ENCODE measurements at regions not wholly inside any gene's neighbourhood (a gene's known extent, or its start where the extent isn't known, plus 50 kb on each side); places are given as distances from the start of the nearest gene placed in this dataset.

DNA sequence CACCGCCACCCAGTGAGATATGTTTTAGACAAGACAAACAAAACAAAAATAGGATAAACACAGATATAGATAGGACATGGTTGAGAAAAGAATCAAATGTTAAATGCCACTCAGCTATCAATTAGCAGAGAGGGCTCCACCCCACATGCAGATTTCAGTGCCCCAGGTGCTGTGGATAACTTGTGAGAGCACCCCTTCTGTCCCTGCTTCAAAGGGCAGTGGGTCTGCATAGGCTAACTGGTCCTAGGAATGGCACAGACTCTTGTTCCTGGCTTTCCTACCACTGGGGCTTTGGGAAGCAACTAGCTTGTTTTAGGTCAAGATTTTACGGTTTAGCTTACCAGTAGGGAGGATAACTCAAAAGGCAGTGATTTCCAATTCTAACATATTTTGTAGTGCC, 460.3 kb downstream of the TSHZ3 start:
- DNase-seq: no peak

DNA sequence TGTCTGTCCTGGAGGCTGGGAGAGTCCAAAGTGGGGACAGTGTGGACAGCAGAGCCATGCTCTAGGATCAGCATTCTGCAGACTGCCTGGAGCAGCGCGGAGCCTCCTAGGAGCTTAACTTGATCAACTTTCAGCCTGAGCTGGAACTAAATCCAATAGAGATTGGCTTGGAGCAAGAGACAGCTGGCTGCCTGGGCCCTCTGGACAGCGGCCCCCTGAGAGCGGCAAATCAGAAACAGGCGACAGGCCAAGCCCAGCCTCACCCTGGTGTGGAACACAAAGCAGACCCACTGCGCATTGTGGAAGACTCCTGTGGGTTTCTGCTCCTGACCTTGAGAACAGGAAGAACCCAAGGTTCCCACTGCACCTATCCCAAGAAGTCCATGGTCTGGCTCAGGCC, 462.2 kb downstream of the TSHZ3 start:
- DNase-seq: no peak

DNA sequence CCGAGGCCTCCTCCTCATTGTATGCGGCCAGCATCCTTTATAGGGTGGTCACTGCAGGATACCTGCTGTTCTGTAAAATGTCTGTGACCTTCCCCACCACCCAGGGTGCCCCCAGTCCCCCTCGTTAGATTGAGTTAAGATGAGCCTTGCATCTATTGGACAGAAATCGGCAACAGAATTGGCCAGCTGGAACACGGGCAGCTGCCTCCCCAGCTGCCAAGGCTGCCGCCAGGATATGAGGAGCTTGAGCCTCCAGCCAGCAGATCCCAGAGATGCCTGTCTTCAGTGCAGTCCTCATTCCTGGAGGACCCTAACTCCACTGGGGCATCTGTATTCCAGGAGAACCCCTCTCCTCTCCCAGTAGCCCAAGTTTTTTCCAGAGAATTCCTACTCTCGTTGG, 463.0 kb downstream of the TSHZ3 start:
- DNase-seq: no peak

- DNase-seq: no peak
These were observed 465.0 kb downstream of the TSHZ3 start for GRCh38 chr19:30884146-30884812.

- DNase-seq: no peak
These were observed 466.2 kb downstream of the TSHZ3 start for GRCh38 chr19:30883071-30883470.

DNA sequence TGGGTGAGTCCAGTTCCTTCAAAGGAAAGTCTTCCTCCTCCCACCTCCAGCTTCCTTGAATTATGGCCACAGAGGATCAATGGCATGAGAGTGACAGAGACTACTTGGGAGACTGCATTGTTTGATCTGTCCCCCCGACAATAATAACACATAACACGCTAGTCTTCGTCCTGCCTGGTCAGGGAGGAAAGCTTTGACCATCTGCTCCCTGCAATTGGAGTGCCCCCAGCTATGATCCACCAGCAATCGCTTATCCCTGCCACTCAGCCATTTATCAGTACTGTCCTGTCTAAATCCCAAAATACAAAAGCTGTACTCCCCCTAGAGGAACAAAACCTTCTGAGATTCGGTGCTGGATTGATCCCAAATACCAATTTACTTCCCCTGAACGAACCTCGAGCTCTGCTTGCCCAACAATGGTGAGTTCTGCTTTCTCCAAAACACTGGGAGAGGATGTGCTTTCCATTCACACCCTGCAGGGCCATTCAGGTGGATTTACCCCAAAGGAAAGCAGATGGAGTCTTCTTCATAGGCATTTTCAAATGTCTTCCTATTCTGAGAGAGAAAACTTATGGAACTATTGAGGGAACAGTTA, 466.7 kb downstream of the TSHZ3 start:
- DNase-seq: no peak

DNA sequence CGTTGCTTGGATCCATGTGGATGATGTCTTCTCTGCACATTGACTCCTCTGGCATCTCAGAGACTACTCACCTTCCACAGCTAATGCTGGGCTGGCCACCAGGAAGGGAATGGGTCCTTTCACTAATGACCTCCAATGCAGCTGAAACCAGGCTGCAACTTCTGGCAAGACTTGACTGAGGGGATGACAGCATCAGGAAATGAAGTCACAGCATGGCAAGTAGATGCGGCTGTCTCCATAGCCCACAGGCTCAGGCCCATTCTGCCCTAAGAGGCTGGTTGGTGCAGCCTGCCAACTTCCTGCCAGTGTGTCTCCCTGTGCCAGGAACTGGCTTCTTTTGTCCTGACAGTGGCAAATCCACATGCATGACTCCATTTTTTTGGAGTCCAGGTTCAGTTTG, 467.3 kb downstream of the TSHZ3 start:
- DNase-seq: no peak

DNA sequence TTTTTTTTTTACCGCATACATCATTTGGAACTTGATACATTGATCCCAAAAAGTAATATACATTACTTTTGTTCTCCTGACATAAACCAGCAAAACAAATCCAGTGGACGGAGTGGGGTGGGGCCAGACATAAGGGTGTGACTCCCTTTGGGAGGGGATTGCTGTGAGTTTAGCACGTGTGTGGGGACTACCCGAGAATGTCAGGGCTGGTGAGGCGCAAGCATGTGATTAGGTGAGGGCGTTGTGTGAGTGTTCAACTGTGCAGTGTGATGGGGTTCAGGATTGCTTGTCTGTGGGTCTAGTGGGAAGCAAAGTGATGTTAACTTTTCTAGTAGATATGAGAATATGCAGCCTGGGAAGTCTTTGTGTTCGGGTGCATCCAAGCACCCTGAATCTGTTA, 468.0 kb downstream of the TSHZ3 start:
- DNase-seq: no peak

DNA sequence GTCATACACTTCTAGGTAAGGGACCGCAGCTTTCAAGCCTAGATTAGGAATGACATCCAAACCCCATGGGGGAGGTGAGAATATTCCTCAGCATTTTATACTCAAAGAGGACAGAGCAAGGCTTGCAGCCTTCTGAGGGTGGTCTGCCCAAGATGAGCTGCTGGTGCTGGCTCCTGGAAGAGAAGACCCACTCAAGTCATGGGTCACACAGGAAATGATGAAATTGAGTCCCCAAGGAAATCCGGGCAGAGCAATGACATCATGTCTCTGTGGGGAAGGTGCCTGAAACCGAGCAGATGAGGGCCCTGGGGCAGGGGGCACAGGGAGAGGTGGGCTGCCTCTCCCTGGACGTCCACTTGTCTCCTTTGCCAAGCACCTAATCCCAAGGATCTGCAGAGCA, 468.7 kb downstream of the TSHZ3 start:
- DNase-seq: no peak

GRCh38 chr19:30880151-30880550, 469.1 kb downstream of the TSHZ3 start:
- no peak for DNase-seq

GRCh38 chr19:30879736-30880135, 469.5 kb downstream of the TSHZ3 start:
- DNase-seq: no peak

- no peak for DNase-seq
These were observed 470.0 kb downstream of the TSHZ3 start for GRCh38 chr19:30879225-30879624.

- DNase-seq: no peak
These were observed 470.7 kb downstream of the TSHZ3 start for GRCh38 chr19:30878495-30878894.

DNA sequence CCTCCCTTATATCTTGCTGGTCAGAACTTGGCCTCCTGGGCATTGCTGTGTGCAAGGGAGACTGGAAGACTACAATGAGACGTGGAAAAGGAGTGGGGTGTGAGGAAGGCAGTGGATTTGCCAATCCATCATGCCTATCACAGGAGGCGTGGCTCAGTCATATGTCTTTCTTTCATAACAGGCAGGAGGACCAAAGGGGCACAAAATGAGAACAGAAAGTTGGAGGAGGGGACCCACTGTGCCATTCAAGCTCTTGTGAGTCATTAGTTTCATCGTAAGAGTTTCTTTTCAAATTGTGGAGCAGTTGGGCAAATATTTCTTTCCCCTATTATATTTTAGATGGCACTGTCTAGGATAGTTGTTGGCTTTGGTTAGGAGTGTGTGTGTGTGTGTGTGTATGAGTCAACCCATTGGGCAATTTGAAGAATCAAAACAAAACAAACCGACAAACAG, 471.5 kb downstream of the TSHZ3 start:
- no peak for DNase-seq

GRCh38 chr19:30873691-30874090, 475.5 kb downstream of the TSHZ3 start:
- no peak for DNase-seq

DNA sequence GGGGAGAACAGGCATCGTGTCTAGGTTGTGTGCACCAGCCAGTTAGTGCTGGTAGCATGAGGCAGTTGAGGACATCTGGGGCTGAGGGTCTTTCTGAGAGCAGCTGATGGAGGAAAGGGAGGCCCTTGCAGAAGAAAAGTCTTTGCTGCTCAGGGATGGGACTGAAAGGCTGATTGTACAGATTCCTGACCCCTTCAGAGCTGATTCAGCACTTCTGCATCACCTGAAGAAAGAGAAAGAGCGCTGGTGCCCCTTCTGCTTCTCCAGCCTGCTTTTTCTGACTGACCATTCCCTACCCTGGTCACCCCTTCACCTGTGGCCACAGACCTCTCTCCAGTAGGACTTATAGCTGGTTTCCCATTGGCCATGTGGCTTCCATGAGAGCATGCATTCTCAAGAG, 476.2 kb downstream of the TSHZ3 start:
- DNase-seq: no peak

DNA sequence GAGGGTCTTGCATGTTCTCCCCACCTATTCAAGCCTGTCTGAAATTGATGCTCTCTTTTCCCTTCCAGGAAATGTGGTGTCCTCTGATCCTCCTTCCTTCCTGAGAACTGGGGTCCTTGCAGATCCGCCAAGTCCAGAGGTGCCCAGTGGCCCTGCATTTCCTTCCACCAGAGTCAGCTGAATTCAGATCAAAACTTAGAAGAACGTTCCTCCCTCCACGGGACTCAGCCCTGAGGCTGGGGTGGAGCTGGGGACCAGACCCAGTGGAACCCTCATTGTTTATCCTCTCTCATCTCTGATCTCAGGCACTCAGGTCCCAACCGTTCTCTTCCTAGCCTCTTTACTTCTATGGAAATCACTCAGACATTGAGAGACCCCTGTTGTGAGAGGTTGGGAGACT, 477.3 kb downstream of the TSHZ3 start:
- no peak for DNase-seq

GRCh38 chr19:30870876-30871275, 478.4 kb downstream of the TSHZ3 start:
- no peak for DNase-seq

GRCh38 chr19:30865511-30865910, 483.7 kb downstream of the TSHZ3 start:
- DNase-seq: no peak

DNA sequence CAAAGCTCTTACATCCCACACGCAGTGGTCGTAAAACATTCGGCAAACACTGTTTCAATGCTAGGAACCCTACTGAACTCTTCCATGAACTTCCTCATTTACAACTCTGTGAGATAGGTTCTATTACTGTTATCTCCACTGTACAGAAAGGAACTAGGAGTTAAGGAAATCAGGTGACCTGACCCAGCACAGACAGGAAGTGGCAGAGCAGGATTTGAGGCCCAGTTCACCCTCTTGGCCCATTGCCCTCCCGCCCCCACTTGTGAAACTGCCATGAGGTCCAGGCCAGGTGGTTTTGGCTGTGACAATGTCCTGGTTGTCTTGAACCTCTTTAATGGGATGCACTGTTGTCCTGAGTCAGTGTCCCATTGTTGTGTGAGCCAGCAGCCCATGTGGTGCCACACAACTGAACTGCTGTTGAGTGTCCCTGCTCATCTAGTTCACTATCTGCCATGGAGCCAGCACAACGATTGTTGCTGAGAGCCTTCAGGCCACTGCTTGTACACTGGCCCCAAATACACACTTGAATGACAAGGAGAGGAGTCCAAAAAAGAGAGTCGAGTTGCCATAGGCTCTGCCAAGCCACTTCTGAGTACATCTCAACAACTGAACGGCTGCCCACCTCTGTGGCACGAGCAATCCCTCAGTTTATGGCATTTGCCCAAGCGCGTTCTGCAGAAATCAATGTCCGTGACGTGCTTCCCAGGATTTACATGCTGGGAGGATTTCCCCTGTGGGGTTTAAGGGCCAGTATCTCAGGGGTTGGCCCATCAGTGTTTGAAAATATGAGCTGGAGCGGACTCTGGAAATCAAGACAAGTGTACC, 484.6 kb downstream of the TSHZ3 start:
- no peak for DNase-seq

- no peak for DNase-seq
These were observed 486.4 kb downstream of the TSHZ3 start for GRCh38 chr19:30862876-30863275.

DNA sequence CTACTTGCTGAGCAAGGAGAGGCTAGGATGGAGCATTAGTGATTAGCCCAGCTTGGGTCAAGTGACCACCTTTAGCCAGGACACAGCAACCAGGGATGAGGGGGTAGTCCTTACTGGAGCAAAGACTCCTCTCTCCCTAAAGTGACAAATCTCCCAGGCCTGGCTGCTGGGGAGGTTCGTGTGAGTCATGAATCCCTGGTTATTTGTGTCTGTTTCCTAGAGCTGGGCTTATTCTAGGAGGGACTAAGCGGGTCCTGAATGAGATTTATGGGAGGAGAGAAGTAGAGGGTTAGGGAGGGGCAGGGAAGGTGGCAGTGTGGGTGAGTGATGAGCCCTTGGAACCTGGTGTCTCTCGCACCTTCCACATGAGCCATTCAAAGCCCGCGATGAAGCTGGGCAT, 487.3 kb downstream of the TSHZ3 start:
- no peak for DNase-seq

DNA sequence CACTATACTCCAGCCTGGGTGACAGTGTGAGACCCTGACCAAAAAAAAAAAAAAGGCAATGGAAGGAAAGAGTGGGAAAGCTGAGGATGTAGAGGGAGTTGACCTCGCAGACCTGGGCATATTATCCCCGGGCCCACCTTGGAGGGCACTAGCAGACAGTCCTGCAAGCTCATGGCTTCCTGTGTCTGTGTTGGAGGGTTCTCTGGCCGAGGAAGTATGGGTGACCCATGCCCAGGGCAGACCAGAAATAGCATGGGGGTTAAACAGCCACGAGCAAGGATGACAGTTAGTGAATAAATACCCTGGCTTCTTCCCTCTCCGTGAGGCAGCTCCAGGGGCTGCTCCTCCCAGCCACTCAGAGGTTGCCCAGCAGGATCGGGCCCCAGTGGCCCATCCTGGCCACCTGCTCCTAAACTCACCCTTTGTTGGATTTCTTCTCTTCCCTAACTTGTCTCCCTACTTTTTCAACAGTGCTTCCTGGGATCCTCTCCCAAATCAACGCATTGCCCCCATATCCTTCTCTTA, 485.8 kb downstream of the ZNF536 start:
- DNase-seq: no peak

DNA sequence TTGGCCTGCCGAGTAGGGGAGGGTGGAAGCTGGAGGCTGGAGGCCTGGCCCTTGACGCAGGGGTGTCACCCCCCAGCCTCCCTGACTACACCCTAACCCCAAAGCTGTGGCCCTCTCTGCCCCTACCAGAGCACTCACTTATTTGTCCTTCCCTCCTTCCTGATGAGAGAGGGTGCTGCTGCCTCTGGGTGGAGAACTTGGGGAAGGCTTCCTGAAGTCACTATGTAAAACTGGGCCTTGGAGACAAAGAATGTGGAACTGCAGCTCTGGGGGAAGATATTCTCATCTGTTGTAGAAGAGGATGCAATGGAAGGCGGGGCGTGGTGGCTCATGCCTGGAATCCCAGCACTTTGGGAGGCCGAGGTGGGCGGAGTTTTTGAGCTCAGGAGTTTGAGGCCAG, 485.2 kb downstream of the ZNF536 start:
- no peak for DNase-seq
